ENCODE measurements at regions not wholly inside any gene's neighbourhood (a gene's known extent, or its start where the extent isn't known, plus 50 kb on each side); places are given as distances from the start of the nearest gene placed in this dataset.

GRCh38 chr5:6003040-6003825 is 375.1 kb downstream of the MED10 start:
- no peak for DNase-seq (ENCODE audit: low spot score)

GRCh38 chr5:6000867-6001266 is 377.5 kb downstream of the MED10 start:
- DNase-seq (ENCODE audit: low spot score) = no peak

GRCh38 chr5:5995819-5996218 is 382.5 kb downstream of the MED10 start:
- no peak for DNase-seq (ENCODE audit: low spot score)

- DNase-seq (ENCODE audit: low spot score) = no peak
Observed at GRCh38 chr5:5986492-5987178, 391.7 kb downstream of the MED10 start.

- DNase-seq (ENCODE audit: low spot score) = no peak
Observed at GRCh38 chr5:5985332-5985731, 393.0 kb downstream of the MED10 start.

GRCh38 chr5:5983261-5983980 is 394.9 kb downstream of the MED10 start:
- no peak for DNase-seq (ENCODE audit: low spot score)

- no peak for DNase-seq (ENCODE audit: low spot score)
Observed at GRCh38 chr5:5981562-5981961, 396.8 kb downstream of the MED10 start.

- DNase-seq (ENCODE audit: low spot score) = no peak
Observed at GRCh38 chr5:5980538-5980895, 397.8 kb downstream of the MED10 start.

GRCh38 chr5:5979761-5980537 is 398.4 kb downstream of the MED10 start:
- no peak for DNase-seq (ENCODE audit: low spot score)

GRCh38 chr5:5979377-5979760 is 399.0 kb downstream of the MED10 start:
- no peak for DNase-seq (ENCODE audit: low spot score)

GRCh38 chr5:5978501-5979376 is 399.6 kb downstream of the MED10 start:
- no peak for DNase-seq (ENCODE audit: low spot score)

- no peak for DNase-seq (ENCODE audit: low spot score)
Observed at GRCh38 chr5:5971203-5971602, 407.1 kb downstream of the MED10 start.

GRCh38 chr5:5969942-5970483 is 408.3 kb downstream of the MED10 start:
- no peak for DNase-seq (ENCODE audit: low spot score)

GRCh38 chr5:5968981-5969380 is 409.4 kb downstream of the MED10 start:
- no peak for DNase-seq (ENCODE audit: low spot score)

- DNase-seq (ENCODE audit: low spot score) = no peak
Observed at GRCh38 chr5:5967944-5968343, 410.4 kb downstream of the MED10 start.

GRCh38 chr5:5967373-5967772 is 411.0 kb downstream of the MED10 start:
- DNase-seq (ENCODE audit: low spot score) = no peak

- no peak for DNase-seq (ENCODE audit: low spot score)
Observed at GRCh38 chr5:5965132-5965531, 413.2 kb downstream of the MED10 start.

GRCh38 chr5:5964347-5964746 is 414.0 kb downstream of the MED10 start:
- DNase-seq (ENCODE audit: low spot score) = no peak

- DNase-seq (ENCODE audit: low spot score) = no peak
Observed at GRCh38 chr5:5957737-5958136, 420.6 kb downstream of the MED10 start.

- no peak for DNase-seq (ENCODE audit: low spot score)
Observed at GRCh38 chr5:5954275-5954598, 424.1 kb downstream of the MED10 start.

GRCh38 chr5:5953584-5954274 is 424.6 kb downstream of the MED10 start:
- no peak for DNase-seq (ENCODE audit: low spot score)

All from CD4-positive, alpha-beta T cell treated with Interleukin-15 for 4 hours (primary cell).